GM23248 (cell line): ENCODE measurements at regions not wholly inside any gene's neighbourhood (a gene's known extent, or its start where the extent isn't known, plus 50 kb on each side); places are given as distances from the start of the nearest gene placed in this dataset.

Source experiments
- EZH2 ChIP-seq: fragments of 200-600 bp; sonication (generic); IDR thresholded peaks from 2 replicates; pipeline ENCODE4 v1.6.1; 2018; ENCODE audit warnings: antibody characterized with exemption, mild to moderate bottlenecking; ENCODE audit not compliant: insufficient read depth, poor library complexity, severe bottlenecking
- EZH2phosphoT487 ChIP-seq: fragments of 200-600 bp; sonication (generic); IDR thresholded peaks from 2 replicates; pipeline ENCODE4 v1.6.1; 2018; ENCODE audit warnings: antibody characterized with exemption, moderate library complexity, mild to moderate bottlenecking, low read depth; ENCODE audit not compliant: insufficient read depth

DNA sequence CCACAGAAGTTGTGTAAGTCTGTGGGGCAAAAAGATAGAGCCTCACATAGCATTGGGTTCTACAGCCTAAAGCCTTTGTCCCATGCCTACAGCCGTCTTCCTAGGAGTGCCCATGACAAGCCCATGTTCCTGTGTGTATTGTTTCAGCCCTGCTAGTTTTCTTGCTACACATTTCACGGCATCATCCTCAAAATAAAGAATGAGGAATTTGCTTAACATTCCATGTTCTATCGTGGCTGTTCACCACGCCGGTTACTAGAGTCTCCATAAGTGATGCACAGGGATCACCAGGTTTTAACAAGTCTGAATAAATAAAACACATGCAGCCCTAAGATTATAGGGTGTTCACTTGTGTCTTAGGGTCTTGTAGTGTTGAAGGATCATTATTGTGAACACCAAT lies 87.4 kb upstream of the NGF start:
- TF ChIP-seq EZH2phosphoT487 (no peak), EZH2 (no peak)
